HT-29 (cell line): ENCODE measurements at regions not wholly inside any gene's neighbourhood (a gene's known extent, or its start where the extent isn't known, plus 50 kb on each side); places are given as distances from the start of the nearest gene placed in this dataset.
A peak's percentile ranks its signal among the peaks of the same experiment; 100 is the strongest.

Source experiments
- DNase-seq: peaks from one replicate; pipeline ENCODE4 v3.0.0-alpha.2; 2015; ENCODE audit warnings: low spot score

DNA sequence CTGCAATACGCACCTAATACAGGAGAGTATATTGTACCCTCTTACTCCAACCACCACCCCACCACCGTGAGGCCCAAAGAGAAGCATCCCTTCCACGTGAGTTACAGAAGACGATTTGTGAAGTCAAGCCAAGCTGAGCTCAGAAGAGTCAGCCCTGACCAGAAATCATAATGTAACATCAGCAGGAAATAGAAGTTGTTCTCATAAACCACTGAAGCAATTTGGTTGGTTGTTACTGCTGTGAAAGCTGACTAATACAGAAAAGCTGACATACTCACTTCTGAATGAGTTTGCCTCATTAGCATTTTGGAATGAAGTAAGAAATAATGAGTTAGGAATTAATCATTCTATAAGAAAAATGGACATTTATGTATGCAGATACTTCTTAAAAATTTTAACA, 749.4 kb upstream of the SLC10A2 start:
- DNase-seq, result no peak

DNA sequence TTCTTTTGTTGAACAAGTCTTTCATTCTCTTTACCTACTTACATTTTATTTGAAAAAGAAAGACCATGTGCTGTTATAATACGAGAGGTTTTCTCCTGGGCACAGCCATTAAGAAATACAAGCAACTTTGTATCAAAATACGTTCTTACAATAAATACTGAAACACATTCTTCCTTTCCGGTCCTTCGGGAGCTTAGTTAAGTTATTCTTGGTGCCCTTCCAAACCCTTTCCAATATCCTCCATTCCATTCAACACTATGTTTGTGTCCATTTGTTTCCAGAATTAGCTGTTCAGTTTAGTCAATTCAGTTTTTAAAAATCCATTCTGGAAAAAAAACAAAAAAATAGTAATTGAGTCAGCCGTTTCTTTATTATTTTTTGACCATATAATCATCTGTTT, 746.8 kb upstream of the SLC10A2 start:
- no peak for DNase-seq

DNA sequence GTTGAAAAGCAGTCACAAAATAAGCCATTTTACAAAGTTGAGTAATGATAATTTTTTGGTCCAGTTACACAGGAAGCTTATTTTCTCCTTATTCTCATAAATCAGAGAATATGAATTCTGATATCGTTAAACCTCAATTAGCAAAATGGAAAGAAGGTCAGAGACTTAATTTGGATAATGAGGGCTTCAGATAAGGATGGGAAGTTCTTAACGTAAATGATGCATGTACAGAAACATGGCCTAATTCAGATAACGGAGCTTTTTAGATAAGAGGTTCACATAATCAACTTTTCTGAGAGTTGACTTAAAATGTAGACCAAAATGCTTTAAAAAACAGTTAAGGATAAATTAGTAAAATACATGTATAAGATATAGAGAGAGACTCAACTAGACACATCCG, 746.3 kb upstream of the SLC10A2 start:
- DNase-seq, result no peak

DNA sequence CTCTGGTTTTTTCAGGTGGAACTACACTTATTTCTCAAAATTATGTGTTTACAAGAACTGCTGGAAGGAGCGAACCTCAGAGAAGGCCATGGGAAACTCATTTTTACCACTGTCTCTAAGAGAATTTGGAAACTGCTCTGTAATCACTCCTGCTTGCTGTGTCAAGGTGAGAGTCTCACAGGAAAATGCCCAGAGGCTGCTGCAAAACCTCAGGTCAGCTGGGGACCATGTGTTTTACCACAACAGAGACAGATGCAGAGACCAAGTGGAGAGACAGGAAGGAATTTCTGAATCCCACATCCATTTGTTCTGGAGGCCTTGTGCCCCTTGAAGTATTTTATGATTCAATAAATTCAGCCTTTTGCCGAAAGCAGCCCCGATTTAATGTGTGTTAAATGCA, 743.8 kb upstream of the SLC10A2 start:
- no peak for DNase-seq

DNA sequence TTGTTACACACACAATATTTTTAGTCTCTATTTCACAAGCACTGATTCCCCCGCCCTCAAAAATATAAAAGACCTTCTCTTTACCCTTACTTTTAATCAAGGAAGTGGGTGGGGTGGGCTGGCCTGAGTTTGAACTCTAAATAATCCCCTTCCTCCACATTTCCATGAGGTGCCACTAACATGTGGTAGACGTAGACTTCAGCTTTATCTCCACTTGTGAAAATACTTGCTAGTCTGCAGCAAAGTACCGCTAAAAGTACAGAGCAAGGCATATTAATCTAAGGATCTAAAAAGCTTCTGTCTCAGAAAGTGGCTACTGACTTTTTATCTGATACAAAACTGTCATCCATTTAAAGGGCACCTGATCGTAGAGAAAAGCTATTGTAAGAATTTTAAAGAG, 739.6 kb upstream of the SLC10A2 start:
- DNase-seq, result no peak

DNA sequence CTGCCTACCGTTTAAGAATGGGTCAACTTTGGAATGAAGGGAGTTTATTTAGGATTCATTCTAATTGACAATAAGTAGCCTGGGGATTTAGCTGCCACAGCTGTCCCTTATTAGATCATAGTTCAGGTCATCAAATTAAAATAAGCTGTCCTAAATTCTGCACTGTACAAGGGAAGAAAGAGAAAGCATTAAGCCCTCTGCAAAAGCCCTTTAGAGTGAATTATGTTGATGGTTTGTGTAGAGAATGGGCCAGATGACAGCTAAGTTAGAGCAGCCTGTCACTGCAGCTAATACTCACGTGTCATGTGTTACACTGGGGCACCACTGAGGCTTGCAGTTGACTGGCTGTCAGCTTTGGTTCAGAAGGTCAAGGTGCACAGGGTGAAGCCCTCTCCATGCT, 737.1 kb upstream of the SLC10A2 start:
- DNase-seq, result no peak

DNA sequence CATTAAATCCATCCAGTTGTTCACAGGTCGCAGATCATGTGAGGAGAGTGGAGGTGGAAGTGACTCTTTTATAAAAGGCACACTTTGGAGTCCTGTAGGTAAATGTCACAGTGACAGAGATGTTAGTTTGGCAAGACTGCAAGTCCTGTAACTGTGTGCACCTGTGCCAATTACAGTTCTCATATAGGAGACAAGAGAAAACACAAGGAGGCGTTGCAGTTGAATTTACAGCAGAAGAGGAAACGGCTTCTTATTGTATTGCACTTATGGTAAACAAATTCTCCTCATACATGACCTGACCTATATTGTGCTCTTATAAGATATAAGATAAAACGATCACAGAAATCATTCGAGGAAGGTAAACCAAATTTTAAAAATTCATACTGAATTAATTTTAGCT, 732.8 kb upstream of the SLC10A2 start:
- peak; percentile 37 for DNase-seq

DNA sequence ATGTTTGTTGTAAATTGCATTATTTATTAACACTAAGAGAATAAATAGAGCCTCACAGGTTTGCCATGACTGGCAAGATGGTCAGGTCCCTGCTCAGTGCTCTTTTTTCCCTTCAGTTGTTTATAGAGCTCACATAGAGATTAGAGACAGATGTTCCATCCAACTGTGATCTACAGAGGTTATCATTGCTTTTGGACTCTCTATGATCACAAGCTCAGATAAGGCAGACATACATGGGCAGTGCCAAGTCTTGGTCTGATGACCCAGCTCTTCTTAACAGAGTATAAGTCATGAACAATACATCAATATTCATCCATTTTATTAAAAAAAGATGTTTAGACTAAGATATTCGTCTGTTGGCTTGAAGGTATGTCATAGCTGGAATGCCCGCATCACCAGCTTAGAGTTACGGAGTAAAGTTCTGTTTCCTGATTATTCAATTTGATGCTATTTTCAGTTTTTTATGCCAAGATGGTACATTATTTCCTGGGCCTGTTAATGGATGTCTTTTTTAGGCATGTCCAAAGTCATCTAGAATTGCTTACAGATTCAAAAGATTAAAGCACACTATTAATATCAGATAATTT, 729.8 kb upstream of the SLC10A2 start:
- no peak for DNase-seq

DNA sequence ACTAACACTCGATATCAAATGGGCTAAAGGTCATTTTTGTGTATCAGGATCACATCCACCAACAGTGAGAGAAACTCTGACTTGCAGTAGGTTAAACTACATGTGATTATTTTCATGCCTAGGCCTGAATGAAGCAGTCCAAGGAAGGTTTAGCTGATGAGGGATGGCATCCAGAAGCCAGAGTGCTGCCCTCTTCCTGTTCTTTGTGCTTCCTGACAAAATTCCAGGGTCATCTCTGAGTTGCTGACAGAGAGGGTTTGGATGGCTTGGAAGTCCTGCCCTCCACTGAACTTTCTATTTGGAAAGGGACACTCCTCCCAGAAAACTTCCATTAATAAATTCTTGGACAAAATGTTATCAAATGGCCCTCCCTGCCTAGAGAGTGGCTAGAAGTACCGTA, 728.3 kb upstream of the SLC10A2 start:
- DNase-seq, result no peak

DNA sequence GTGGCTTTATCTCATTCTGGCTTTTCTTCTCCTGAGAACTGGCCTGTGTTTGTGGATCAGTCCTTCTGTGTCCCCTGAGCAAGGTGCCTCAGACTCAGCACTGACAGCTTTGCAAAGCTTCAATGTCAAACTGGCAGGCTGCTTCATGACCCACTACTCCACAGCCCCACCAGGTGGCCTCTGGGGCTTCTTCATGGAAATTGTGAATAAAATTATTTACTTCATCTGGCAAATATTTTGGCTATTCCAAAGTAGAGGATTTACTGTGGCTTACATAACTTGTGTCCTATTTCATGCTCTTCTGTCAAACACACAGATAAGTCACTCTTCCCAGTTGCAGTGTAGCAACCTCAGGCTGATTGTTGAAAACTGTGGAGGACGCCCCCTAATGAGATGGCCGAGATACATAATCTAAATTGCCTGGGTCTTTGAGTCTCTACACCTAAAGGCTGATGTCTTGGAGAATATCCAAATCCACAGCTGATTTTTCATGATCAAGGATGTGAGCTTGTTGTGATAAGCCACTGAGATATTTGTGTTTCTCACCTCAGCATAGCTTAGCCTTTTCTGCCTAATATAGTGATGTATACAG, 721.9 kb upstream of the SLC10A2 start:
- DNase-seq, result peak; percentile 46

DNA sequence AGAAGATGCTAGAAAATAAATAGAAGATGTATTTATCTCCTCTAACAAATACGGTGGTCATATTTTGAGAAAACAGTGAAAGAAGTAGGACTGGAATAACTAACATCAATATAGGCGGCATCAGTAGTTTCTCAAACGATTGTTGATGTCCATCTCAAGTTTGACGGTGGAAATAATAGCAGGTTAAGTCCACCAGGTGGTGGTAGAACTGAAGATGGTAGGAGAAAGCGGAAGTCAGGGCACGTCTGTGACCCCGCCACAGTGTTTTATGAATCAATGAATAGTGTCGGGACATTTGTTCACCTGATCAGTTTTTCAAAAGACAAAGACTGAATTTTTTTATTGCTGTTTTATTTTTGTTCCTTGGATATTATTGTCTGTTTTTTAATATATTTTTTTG, 706.4 kb upstream of the SLC10A2 start:
- DNase-seq, result peak; percentile 19

DNA sequence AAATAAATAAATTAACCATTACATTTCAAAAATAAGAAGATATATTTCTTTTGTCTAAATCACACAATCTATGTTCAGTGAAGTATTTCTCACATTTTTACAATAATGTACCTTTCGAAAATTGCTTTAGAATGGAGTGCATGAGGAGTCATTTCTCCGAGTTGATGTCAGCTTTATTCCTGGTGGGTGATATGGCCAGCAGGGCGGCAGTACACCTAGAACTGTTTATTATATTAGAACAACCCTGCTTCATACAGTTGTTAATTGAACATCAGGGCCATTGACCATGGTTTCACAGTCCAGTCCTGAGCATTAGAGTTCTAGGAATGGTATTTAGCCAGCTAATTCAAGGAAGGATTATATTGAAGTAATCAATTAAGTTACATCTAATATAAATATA, 696.3 kb upstream of the SLC10A2 start:
- DNase-seq, result peak; percentile 22

DNA sequence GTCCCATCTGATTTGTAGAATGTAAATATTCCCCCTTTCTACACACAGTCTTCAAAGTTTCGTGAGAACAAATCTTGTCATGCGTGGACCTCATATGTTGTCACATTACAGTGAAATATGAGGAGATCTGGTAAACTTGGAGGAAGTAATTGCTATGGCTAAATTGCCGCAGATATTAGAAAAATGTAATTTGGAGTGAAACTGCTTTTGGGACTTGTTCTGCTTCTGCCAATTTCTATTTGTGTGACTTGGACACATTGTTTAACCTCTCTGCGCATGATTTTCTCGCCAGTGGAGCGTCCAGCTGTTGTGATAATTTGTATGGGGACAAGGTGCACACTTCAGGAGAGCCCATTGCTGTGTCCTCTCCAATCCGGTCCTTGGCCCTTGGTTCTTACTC, 693.1 kb upstream of the SLC10A2 start:
- DNase-seq, result no peak

DNA sequence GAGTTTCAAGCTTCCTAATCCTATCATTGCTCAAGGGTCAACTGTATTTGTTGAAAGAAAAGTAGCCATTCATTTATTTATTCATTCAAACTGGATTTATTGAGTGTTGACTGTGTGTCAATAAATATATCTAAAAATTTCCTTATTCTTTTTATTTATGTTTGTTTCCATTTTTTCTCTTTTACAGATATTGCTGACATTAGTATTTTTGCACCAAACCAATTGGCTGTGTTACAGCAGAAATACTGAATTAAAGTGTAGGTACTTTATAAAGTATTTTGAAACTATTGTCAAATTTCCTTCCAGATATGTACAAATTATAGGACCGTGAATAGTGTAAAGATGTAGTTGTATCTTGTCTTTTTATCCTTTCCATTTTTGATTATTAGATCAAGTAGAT, 692.0 kb upstream of the SLC10A2 start:
- no peak for DNase-seq

DNA sequence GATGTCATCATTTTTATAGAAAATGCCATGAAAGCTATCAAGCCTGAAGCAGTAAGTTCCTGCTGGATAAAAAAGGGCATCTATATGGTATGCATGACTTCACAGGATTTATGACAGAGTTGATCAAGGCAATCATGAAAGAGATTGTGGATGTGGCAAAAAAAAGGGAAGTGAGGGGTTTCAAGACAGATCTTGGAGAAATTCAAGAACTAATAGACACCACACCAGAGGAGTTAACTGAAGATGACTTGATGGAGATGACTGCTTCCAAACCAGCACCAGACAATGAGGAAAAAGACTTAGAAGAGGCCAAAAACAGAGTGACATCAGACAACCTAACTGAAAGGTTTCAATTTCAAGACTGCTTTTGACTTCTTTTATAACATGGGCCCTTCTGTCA, 691.1 kb upstream of the SLC10A2 start:
- no peak for DNase-seq

DNA sequence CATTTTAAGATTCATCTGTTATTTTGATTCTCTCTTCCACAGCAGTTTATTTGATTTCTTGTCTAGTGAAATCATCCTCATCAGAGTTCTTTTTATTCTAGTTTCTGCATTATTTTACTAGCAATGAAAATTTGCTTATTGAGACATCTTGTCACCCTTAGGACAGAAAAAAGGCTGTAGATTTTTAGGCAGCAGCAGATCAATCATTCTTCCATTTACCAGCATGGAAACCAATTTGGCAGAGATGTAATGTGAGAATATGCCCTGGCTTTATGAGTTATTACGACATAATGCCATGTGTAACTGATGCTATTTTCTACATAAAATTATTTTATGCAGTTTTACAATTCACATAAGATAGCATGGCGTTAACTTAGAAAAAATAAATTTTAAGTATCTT, 688.6 kb upstream of the SLC10A2 start:
- DNase-seq, result no peak

DNA sequence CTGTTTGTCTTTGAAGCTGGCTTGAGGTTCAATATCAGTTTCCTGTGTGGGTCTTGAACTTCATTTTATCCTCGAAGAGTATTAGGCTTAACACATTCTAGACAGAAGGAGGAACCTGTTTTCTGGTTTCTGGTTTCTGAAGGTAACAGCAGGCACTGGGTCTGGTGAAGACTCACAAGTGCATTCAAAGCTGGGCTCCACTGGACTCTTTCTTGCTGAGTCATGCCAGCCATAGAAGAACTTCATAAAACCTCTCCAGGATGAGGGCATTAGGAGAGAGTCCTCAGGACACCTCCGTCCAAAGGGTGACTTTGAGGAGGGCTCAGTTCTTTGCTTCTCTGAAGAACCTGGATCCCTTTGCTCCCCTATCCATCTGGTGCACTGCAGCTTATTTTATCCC, 668.6 kb upstream of the SLC10A2 start:
- DNase-seq, result no peak

DNA sequence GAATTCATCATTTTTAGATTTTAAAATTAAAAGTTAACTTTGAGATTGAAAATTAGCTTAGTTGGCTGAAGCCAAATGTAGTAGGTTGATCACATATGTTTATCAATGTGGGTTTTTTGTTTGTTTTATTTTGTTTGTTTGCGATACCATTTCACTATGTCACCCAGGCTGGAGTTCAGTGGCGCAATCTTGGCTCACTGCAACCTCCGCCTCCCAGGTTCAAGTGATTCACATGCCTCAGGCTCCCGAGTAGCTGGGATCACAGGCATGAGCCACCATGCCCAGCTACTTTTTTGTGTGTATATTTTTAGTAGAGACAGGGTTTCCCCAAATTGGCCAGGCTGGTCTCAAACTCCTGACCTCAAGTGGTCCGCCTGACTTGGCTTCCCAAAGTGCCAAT, 665.7 kb upstream of the SLC10A2 start:
- no peak for DNase-seq

DNA sequence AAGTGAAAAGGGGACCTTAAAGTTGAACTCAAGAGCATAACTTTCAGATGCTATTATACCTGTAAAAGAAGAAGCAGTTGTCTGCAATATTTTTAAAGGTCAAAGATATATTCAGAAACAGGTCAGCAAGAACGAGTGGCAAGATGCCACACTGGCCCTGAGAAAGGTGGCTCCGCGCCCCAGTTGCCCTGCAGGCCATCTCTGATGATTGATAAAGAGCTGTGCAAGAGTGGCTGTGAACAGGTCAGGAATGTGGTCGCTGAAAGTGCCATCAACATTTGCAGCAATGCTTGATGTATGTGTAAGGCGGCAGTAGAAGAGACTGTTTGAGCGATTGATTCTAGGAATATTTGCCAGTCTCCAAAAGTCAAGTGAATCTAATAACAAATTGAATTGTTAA, 664.2 kb upstream of the SLC10A2 start:
- no peak for DNase-seq

DNA sequence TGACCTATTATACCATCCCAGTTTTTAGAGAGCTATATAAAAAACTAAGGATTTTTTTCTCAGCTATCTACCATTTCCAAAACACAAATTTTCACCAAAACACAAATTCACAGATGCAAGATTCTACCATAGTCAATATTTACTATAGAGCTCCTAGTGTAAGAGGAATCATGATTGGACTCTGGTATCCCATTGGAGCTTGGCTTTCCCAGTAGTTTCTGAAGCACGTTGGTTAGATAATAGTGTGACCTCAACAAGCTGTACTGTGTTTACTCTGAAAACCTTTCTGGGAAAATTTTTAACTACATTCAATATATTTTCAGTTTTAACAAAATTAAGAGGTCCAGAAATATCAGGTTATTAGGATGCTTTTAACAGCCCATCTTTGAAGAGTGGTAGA, 660.6 kb upstream of the SLC10A2 start:
- DNase-seq, result no peak

DNA sequence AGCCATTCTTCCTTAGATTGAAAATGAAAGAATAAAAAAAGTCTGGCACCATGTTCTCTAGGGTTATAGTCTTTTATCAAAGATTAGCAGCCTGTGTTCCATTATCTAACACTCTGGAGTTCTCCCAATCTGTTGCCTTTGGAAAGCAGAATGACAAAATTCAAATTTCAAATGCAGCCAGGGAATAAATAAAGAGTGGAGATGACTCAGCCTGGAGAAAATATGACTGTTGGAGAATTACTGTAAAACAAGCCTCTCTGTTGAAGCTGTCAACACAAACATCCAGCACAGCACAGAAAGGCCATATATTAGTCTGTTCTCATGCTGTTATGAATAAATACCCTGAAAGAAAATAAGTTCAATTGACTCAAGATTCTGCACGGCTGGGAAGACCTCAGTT, 650.5 kb upstream of the SLC10A2 start:
- no peak for DNase-seq

DNA sequence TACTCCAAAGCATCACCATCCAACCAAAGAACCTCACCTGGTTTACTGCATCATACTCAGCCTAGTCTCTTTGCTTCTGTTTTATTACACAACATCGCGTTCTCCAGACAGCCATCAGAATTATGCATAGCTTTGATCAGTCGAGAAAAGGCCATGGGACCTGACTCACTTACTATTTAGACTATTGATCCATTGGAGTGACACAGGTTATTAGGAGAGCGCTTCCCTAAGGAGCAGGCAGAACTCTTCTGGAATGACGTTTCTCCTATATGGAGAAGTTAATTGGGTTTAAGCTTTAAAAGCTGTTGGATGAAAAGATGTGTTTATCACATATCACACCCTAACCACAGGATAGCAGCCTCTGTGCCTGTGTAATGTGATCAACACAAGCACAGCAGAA, 649.1 kb upstream of the SLC10A2 start:
- no peak for DNase-seq

DNA sequence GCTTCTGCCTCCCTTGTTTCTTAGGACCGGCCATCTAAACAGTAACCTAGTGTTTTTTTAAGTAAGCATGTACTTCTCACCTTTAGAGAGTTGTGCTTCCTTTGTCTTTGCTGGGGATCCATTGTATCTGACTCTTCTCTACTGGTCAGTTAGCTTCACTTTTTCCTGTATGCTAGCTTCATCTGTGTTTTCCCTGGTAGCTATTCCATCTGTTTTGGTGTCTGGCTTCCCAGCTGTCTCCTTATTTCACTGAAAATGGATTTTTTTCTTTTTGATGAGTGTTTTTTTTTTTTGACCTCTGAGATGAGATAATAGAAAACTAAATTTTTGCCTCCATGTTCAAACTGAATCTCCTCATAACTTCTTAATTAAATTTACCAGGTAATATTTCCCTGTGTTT, 637.0 kb upstream of the SLC10A2 start:
- DNase-seq, result no peak

DNA sequence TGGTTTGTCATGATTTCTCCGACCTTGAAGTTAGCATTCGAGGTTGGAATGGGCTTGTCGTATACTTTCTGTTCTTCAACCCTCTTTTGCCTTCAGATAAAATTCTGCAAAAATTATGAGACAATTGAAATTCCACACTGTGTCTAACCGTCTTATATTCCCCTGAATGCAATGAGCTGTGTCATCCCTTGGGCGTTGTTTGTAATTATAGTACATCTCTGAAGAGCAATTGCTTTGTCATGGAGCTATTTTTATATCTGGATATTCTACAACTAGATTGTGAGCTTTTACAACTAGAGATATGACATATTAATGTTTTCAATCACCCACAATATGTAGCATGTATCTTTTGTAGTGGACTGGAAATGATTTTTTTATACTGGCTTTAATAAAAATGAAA, 631.8 kb upstream of the SLC10A2 start:
- no peak for DNase-seq
